ENCODE measurements at regions not wholly inside any gene's neighbourhood (a gene's known extent, or its start where the extent isn't known, plus 50 kb on each side); places are given as distances from the start of the nearest gene placed in this dataset.

DNA sequence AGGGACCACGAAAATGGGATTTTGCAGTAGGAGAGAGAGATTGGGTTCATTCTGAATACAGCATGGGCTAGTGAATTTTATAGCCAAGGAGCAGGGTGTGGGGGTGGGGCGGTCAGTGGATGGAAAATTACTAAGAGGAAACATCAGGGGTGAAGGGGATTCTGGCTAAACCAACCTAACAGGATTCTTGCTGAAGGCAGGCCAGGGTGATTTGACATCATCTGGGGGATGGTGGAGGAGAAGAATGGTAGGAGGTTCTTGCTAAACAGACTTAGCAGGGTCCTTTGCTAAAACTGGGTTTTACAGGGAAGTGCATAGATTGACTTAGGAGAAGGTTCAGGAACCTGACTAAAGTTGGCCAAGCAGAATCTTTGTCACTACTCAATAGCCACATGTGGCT lies 91.9 kb downstream of the DNAAF6 start:
- TF ChIP-seq CTCF (IDR thresholded peaks at IDR 0.05): no peak
- TF ChIP-seq POLR2AphosphoS5 (IDR thresholded peaks at IDR 0.05): no peak
